ENCODE measurements at regions not wholly inside any gene's neighbourhood (a gene's known extent, or its start where the extent isn't known, plus 50 kb on each side); places are given as distances from the start of the nearest gene placed in this dataset.

- DNase-seq (ENCODE audit: low read depth in 2 of 2, low spot score in 1 of 2): no peak
Measured at GRCh38 chr18:78925557-78926242, 53.9 kb upstream of the SALL3 start.

GRCh38 chr18:78926243-78926615 lies 53.4 kb upstream of the SALL3 start:
- DNase-seq (ENCODE audit: low read depth in 2 of 2, low spot score in 1 of 2): no peak

- no peak for DNase-seq (ENCODE audit: low read depth in 2 of 2, low spot score in 1 of 2)
Measured at GRCh38 chr18:78927156-78927555, 52.5 kb upstream of the SALL3 start.

- no peak for DNase-seq (ENCODE audit: low read depth in 2 of 2, low spot score in 1 of 2)
Measured at GRCh38 chr18:78927616-78928015, 52.0 kb upstream of the SALL3 start.

GRCh38 chr18:78928076-78928475 lies 51.5 kb upstream of the SALL3 start:
- no peak for DNase-seq (ENCODE audit: low read depth in 2 of 2, low spot score in 1 of 2)

GRCh38 chr18:78929516-78929915 lies 50.1 kb upstream of the SALL3 start:
- no peak for DNase-seq (ENCODE audit: low read depth in 2 of 2, low spot score in 1 of 2)

All from stimulated activated CD8-positive, alpha-beta memory T cell treated with anti-CD3 and anti-CD28 coated beads, Interleukin-4, amount 100 ng/mL, for 1 hour (primary cell).